Stimulated activated CD4-positive, alpha-beta T cell treated with anti-CD3 and anti-CD28 coated beads, Interleukin-12 subunit alpha, Interleukin-12 subunit beta, amount 100 ng/mL, for 24 hours (primary cell): ENCODE measurements at regions not wholly inside any gene's neighbourhood (a gene's known extent, or its start where the extent isn't known, plus 50 kb on each side); places are given as distances from the start of the nearest gene placed in this dataset.
"Not testable (repeated sequence)": the region's sequence is repeated elsewhere in the genome, so short reads cannot be mapped to it uniquely, and the experiment has no call there.

Source experiments
- DNase-seq, 2 experiments: peaks; one replicate each; pipeline ENCODE4 v3.0.0-alpha.2; 2020; ENCODE audit warnings: low read depth in 2 of 2

- not testable (repeated sequence) for DNase-seq
These were observed 106.3 kb upstream of the ADCY2 start for GRCh38 chr5:7289634-7290033.

DNA sequence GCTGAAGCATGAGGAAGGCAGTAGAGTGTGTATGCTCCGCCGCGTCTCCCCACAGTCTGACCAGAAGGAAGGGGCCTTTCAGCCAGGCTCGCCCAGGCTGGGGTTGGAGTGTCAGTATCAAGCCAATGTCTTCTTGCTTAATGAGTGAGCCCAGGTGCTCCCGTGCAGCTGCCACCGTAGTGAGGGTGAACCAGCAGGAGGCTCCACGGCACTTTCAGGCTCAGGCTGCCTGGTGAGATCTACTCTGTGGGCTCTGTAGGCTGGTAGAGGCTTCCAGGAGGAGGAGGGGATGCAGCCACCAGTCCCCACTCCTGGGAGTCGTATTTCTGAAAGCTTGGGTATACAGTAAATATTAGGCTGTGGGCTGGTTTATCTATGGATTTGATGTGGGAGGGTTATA lies 98.1 kb upstream of the ADCY2 start:
- not testable (repeated sequence) for DNase-seq

DNA sequence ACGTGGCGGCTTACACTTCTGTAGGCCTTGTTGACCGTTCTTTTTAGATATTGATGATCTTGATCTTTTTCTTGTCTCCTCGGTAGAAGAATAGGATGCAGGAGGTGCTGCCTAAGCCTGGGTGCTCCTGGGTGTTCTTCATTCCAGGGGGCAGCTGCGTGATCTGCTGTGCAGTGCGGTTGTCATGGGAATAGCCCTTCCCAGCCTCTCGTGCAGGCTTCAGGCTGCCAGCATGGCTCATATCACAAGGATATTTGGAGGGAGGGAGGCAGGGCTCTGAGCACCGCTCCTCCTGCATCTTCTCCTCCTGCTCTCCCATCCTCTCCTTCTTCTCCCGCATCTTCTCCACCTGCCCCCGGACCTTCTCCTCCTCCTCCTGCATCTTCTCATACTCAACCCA lies 96.2 kb upstream of the ADCY2 start:
- not testable (repeated sequence) for DNase-seq

GRCh38 chr5:7305000-7305674 lies 90.8 kb upstream of the ADCY2 start:
- not testable (repeated sequence) for DNase-seq

GRCh38 chr5:7306556-7306955 lies 89.4 kb upstream of the ADCY2 start:
- not testable (repeated sequence) for DNase-seq

- DNase-seq = not testable (repeated sequence)
These were observed 88.2 kb upstream of the ADCY2 start for GRCh38 chr5:7307709-7308108.

DNA sequence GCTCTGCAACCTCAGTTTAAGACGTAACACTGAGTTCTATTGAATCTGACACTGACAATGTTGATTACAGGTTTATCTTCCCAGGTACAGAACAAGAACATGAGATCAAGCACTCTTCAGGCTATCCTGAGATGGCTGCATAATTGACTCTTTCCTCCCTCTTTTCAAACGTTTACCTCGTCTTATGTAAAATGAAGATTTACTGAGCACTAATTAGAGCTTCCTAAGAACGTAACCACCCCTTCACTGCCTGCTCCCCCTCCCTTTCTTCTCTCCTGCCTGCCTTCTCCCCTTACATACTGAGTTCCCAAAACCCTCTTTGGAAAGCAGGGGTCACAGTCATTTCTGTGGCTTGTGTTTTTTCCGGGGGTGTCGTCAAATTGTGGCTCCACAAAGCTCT lies 86.2 kb upstream of the ADCY2 start:
- DNase-seq = not testable (repeated sequence)

GRCh38 chr5:7310656-7311055 lies 85.3 kb upstream of the ADCY2 start:
- DNase-seq = not testable (repeated sequence)

DNA sequence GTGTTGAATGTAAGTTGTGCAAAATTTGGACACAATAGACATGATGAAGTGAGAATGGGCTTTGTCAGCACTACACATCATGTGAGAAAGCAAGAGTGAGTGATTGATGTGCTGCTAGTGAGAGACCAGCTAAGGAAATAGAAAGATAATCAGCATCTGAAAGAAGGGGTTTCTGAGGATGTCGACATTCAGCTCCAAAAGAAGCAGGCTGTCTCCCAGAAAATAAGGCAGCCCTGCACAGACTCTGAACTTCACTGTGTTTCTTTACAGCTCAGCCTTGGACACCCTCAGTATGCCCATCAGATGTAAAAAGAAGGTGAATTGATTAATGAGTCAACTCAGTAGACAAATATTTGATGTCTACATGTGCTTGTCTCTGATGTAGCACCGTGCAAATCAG lies 80.8 kb upstream of the ADCY2 start:
- no peak for DNase-seq

GRCh38 chr5:7317751-7318150 lies 78.2 kb upstream of the ADCY2 start:
- no peak for DNase-seq

GRCh38 chr5:7320701-7321301 lies 75.1 kb upstream of the ADCY2 start:
- no peak for DNase-seq

DNA sequence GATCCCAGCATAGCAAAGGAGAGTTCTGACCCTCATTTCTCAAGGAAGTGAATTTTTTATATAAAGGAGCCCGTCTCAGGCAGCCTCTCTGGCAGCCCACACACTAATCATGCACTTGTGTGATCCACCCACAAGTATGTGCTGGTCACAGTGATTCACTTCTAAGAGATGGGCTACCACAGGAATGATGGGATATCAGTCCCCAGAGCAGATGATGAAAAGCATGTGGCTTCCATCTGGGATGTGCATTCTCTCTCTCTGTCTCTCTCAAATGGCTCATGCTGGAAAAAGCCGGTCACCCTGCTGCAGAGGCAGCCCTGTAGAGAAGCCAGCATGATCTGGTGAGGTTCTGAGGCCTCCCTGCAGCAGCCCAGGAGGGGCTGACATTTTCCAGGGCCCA lies 74.2 kb upstream of the ADCY2 start:
- DNase-seq = no peak

- DNase-seq = no peak
These were observed 71.0 kb upstream of the ADCY2 start for GRCh38 chr5:7324919-7325318.

GRCh38 chr5:7325975-7326913 lies 69.7 kb upstream of the ADCY2 start:
- no peak for DNase-seq

DNA sequence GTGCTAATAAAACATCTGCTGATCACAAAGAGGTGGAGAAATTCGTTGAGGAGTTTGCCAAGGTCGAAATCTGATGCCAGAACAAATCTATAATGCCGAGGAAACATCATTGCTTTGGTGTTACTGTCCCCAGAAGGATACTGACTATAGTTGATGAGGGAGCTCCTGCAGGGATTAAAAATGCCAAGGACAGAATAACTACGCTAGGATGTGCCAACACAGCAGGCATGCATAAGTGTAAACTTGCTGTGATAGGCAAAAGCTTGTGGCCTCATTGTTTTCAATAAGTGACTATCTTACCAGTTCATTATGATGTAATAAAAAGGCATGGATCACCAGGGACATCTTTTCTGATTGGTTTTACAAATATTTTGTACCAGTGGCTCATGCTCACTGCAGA lies 66.8 kb upstream of the ADCY2 start:
- DNase-seq = no peak

GRCh38 chr5:7329712-7330111 lies 66.2 kb upstream of the ADCY2 start:
- no peak for DNase-seq

GRCh38 chr5:7330256-7330655 lies 65.7 kb upstream of the ADCY2 start:
- DNase-seq = no peak

- no peak for DNase-seq
These were observed 64.8 kb upstream of the ADCY2 start for GRCh38 chr5:7331131-7331530.
